ENCODE measurements at regions not wholly inside any gene's neighbourhood (a gene's known extent, or its start where the extent isn't known, plus 50 kb on each side); places are given as distances from the start of the nearest gene placed in this dataset.
A peak's percentile ranks its signal among the peaks of the same experiment; 100 is the strongest.

DNA sequence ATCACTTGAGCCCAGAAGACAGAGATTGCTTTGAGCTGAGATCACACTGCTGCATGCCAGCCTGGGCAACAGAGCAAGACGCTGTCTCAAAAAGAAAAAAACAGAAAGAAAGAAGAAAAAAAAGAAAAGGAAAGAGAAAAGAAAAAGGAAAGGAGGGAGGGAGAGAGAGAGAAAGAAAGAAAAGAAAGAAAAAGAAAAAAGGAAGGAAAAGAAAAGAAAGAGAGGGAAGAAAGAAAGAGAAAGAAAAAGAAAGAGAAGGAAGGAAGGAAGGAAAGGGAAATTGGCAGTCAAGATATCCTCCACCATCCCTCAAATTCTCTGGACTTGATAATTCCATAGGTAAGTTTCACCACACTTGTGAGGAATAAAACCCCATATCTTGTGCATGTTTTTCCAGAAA lies 71.4 kb upstream of the WSB1 start:
- Histone ChIP-seq H2AFZ (ENCODE audit: low read depth, low read length) (no peak overlapping the region), H4K20me1 (ENCODE audit: insufficient read depth, low read length) (no peaks in the 10 kb centered on the region), H3K4me1 (ENCODE audit: insufficient read depth, low read length) (no peaks in the 10 kb centered on the region), H3K27me3 (ENCODE audit: insufficient read depth, low read length) (peaks cover 3% of the 10 kb centered on the region), H3K27ac (ENCODE audit: low read depth, low read length) (no peak overlapping the region), H3K79me2 (ENCODE audit: insufficient read depth, low read length) (no peaks in the 10 kb centered on the region), H3K36me3 (ENCODE audit: insufficient read depth, low read length) (no peaks in the 10 kb centered on the region), H3K9ac (ENCODE audit: low read length) (no peak overlapping the region), H3K4me3 (ENCODE audit: insufficient read depth, low read depth, low read length) (no peak overlapping the region), H3K9me3 (ENCODE audit: insufficient read depth, low read depth, low read length) (no peaks in the 10 kb centered on the region), H3K4me2 (ENCODE audit: low read length) (no peak overlapping the region)
- FAIRE-seq (no peak), DNase-seq (ENCODE audit: low read depth) (no peak)
- Mint-ChIP-seq H3K4me1 (ENCODE audit: low read depth, unreplicated experiment) (peaks cover 7% of the 10 kb centered on the region), H3K36me3 (ENCODE audit: low read depth, unreplicated experiment) (no peaks in the 10 kb centered on the region), H3K27ac (ENCODE audit: unreplicated experiment) (no peak overlapping the region), H3K9me3 (ENCODE audit: unreplicated experiment) (no peaks in the 10 kb centered on the region), H3K4me3 (ENCODE audit: unreplicated experiment) (no peak overlapping the region), H3K27me3 (ENCODE audit: low read depth, unreplicated experiment) (peaks cover 8% of the 10 kb centered on the region)
- TF ChIP-seq EZH2 (IDR thresholded peaks at IDR 0.05; ENCODE audit: insufficient read depth, low read length) = no peak
- TF ChIP-seq, protein P1, sequence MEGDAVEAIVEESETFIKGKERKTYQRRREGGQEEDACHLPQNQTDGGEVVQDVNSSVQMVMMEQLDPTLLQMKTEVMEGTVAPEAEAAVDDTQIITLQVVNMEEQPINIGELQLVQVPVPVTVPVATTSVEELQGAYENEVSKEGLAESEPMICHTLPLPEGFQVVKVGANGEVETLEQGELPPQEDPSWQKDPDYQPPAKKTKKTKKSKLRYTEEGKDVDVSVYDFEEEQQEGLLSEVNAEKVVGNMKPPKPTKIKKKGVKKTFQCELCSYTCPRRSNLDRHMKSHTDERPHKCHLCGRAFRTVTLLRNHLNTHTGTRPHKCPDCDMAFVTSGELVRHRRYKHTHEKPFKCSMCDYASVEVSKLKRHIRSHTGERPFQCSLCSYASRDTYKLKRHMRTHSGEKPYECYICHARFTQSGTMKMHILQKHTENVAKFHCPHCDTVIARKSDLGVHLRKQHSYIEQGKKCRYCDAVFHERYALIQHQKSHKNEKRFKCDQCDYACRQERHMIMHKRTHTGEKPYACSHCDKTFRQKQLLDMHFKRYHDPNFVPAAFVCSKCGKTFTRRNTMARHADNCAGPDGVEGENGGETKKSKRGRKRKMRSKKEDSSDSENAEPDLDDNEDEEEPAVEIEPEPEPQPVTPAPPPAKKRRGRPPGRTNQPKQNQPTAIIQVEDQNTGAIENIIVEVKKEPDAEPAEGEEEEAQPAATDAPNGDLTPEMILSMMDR (IDR thresholded peaks at IDR 0.05; ENCODE audit: insufficient read depth, low read depth, low read length) = no peak

DNA sequence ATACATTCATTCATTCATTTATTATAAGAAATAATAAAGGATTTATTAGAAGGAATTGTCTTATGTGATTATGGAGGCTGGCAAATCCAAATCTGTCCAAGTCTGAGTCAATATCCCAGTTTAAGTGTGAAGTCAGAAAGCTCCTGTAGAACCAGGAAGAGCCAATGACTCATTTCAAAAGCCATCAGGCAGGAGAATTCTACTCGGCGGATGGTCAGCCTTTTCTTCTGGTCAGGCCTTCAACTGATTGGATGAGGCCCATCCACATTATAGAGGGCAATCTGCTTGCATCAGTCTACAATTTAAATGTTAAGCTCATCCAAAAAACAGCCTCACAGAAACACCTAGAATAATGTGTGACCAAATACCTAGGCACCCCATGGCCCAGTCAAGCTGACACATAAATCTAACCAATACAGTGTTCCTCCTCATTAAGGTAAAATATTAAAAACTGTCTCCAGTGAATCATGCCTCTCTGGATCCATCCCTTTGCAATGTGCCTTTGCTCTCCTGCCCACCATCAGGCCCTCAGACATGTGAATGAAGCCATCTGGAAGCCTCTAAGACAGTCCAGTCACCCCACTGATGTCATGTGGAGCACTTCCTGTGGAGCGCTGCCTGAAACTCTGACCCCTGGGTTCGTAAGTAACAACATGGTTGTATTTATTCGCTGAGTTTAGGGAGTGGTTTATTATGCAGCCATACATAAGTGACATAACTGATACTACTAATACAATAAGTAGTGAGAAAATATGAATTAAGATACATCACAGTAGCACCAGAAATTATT lies 69.2 kb upstream of the WSB1 start:
- no peak overlapping the region for H3K4me3 Mint-ChIP-seq (ENCODE audit: unreplicated experiment)
- no peak overlapping the region for H2AFZ ChIP-seq (ENCODE audit: low read depth, low read length)
- peaks cover 7% of the 10 kb centered on the region for H3K4me1 Mint-ChIP-seq (ENCODE audit: low read depth, unreplicated experiment)
- no peaks in the 10 kb centered on the region for H3K27me3 Mint-ChIP-seq (ENCODE audit: low read depth, unreplicated experiment)
- DNase-seq (ENCODE audit: low read depth) = peak; percentile 18
- H3K4me1 ChIP-seq (ENCODE audit: insufficient read depth, low read length) = no peaks in the 10 kb centered on the region
- H4K20me1 ChIP-seq (ENCODE audit: insufficient read depth, low read length) = no peaks in the 10 kb centered on the region
- no peak for FAIRE-seq
- no peak overlapping the region for H3K27ac Mint-ChIP-seq (ENCODE audit: unreplicated experiment)
- H3K9me3 Mint-ChIP-seq (ENCODE audit: unreplicated experiment) = no peaks in the 10 kb centered on the region
- peaks cover 3% of the 10 kb centered on the region for H3K27me3 ChIP-seq (ENCODE audit: insufficient read depth, low read length)
- TF ChIP-seq, protein P1 (IDR thresholded peaks at IDR 0.05; ENCODE audit: insufficient read depth, low read depth, low read length) = no peak
- TF ChIP-seq EZH2 (IDR thresholded peaks at IDR 0.05; ENCODE audit: insufficient read depth, low read length) = no peak
- H3K36me3 Mint-ChIP-seq (ENCODE audit: low read depth, unreplicated experiment) = no peaks in the 10 kb centered on the region
- no peaks in the 10 kb centered on the region for H3K36me3 ChIP-seq (ENCODE audit: insufficient read depth, low read length)
- H3K4me2 ChIP-seq (ENCODE audit: low read length) = no peak overlapping the region
- H3K4me3 ChIP-seq (ENCODE audit: insufficient read depth, low read depth, low read length) = no peak overlapping the region
- H3K79me2 ChIP-seq (ENCODE audit: insufficient read depth, low read length) = no peaks in the 10 kb centered on the region
- no peaks in the 10 kb centered on the region for H3K9me3 ChIP-seq (ENCODE audit: insufficient read depth, low read depth, low read length)
- H3K9ac ChIP-seq (ENCODE audit: low read length) = no peak overlapping the region
- H3K27ac ChIP-seq (ENCODE audit: low read depth, low read length) = no peak overlapping the region

DNA sequence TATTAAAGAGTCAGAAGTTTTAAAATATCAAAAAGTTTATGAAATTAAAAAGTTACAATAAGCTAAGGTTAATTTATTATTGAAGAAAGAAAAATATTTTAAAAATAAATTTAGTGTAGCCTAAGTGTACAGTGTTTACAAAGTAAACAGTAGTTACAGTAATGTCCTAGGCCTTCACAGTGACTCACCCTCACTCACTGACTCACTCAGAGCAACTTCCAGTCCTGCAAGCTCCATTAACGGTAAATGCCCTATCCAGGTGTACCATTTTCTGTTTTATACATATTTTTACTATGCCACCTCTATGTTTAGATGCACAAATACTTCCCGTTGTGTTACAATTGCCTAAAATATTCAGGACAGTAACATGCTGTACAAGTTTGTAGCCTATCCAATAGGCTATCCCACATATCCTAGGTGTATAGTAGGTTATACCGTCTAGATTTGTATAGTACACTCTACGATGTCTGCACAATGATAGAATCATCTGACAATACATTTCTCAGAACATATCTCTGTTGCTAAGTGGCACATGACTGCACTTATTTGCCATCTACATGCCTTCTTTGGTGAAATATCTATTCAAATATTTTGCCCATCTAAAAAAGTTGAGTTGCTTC lies 67.2 kb upstream of the WSB1 start:
- H3K27me3 Mint-ChIP-seq (ENCODE audit: low read depth, unreplicated experiment) = no peaks in the 10 kb centered on the region
- H3K79me2 ChIP-seq (ENCODE audit: insufficient read depth, low read length) = no peaks in the 10 kb centered on the region
- H4K20me1 ChIP-seq (ENCODE audit: insufficient read depth, low read length) = no peaks in the 10 kb centered on the region
- peaks cover 3% of the 10 kb centered on the region for H3K27me3 ChIP-seq (ENCODE audit: insufficient read depth, low read length)
- no peaks in the 10 kb centered on the region for H3K9me3 Mint-ChIP-seq (ENCODE audit: unreplicated experiment)
- H3K27ac ChIP-seq (ENCODE audit: low read depth, low read length) = no peak overlapping the region
- H2AFZ ChIP-seq (ENCODE audit: low read depth, low read length) = no peak overlapping the region
- FAIRE-seq (peak; percentile 45), DNase-seq (ENCODE audit: low read depth) (peak; percentile 49)
- no peaks in the 10 kb centered on the region for H3K36me3 ChIP-seq (ENCODE audit: insufficient read depth, low read length)
- no peaks in the 10 kb centered on the region for H3K9me3 ChIP-seq (ENCODE audit: insufficient read depth, low read depth, low read length)
- H3K27ac Mint-ChIP-seq (ENCODE audit: unreplicated experiment) = no peak overlapping the region
- no peak overlapping the region for H3K4me3 ChIP-seq (ENCODE audit: insufficient read depth, low read depth, low read length)
- no peak overlapping the region for H3K4me3 Mint-ChIP-seq (ENCODE audit: unreplicated experiment)
- H3K9ac ChIP-seq (ENCODE audit: low read length) = no peak overlapping the region
- no peaks in the 10 kb centered on the region for H3K36me3 Mint-ChIP-seq (ENCODE audit: low read depth, unreplicated experiment)
- H3K4me1 Mint-ChIP-seq (ENCODE audit: low read depth, unreplicated experiment) = peaks cover 7% of the 10 kb centered on the region
- TF ChIP-seq, protein P1 (IDR thresholded peaks at IDR 0.05; ENCODE audit: insufficient read depth, low read depth, low read length) = no peak
- no peak overlapping the region for H3K4me2 ChIP-seq (ENCODE audit: low read length)
- no peaks in the 10 kb centered on the region for H3K4me1 ChIP-seq (ENCODE audit: insufficient read depth, low read length)
